AG09319 (cell line): ENCODE measurements at regions not wholly inside any gene's neighbourhood (a gene's known extent, or its start where the extent isn't known, plus 50 kb on each side); places are given as distances from the start of the nearest gene placed in this dataset.

Experiments
- DNase-seq: peaks from one replicate; pipeline ENCODE4 v3.0.0-alpha.2; 2010; ENCODE audit warnings: low read depth; ENCODE audit errors: extremely low read depth
- CTCF ChIP-seq: IDR thresholded peaks from 2 replicates; pipeline ENCODE4 v1.5.1; 2011; ENCODE audit warnings: low read depth, mild to moderate bottlenecking, inconsistent platforms, low read length, moderate library complexity

- DNase-seq, result no peak
- no peak for TF ChIP-seq CTCF
These were observed 335.4 kb upstream of the FAT1 start for GRCh38 chr4:187059021-187059420.

GRCh38 chr4:187059895-187060294 is 336.2 kb upstream of the FAT1 start:
- no peak for TF ChIP-seq CTCF
- DNase-seq, result no peak

GRCh38 chr4:187060551-187060950 is 336.9 kb upstream of the FAT1 start:
- DNase-seq, result no peak
- TF ChIP-seq CTCF, result no peak

- DNase-seq, result no peak
- no peak for TF ChIP-seq CTCF
These were observed 339.6 kb upstream of the FAT1 start for GRCh38 chr4:187063251-187063650.

- TF ChIP-seq CTCF, result no peak
These were observed 340.4 kb upstream of the FAT1 start for GRCh38 chr4:187064033-187064432.

GRCh38 chr4:187065396-187065795 is 341.7 kb upstream of the FAT1 start:
- DNase-seq, result no peak
- TF ChIP-seq CTCF, result no peak

More at GRCh38 chr4:187064033-187064432, 340.4 kb upstream of the FAT1 start:
- no peak for DNase-seq

- no peak for DNase-seq
These were observed 342.1 kb upstream of the FAT1 start for GRCh38 chr4:187065806-187066205.

More at GRCh38 chr4:187065806-187066205, 342.1 kb upstream of the FAT1 start:
- TF ChIP-seq CTCF, result no peak
